GM21526 (cell line): ENCODE measurements at regions not wholly inside any gene's neighbourhood (a gene's known extent, or its start where the extent isn't known, plus 50 kb on each side); places are given as distances from the start of the nearest gene placed in this dataset.
"Not testable (repeated sequence)": the region's sequence is repeated elsewhere in the genome, so short reads cannot be mapped to it uniquely, and the experiment has no call there.

ENCODE experiments used
- ATAC-seq: cut with Tn5 transposase; IDR thresholded peaks from one replicate; pipeline ENCODE4 v1.9.1; 2021; ENCODE audit warnings: moderate library complexity; ENCODE audit not compliant: unreplicated experiment, low FRiP score

- ATAC-seq, result no peak
These were observed 194.4 kb downstream of the BTBD3 start for GRCh38 chr20:12112089-12112474.

- ATAC-seq, result no peak
These were observed 195.0 kb downstream of the BTBD3 start for GRCh38 chr20:12112665-12113064.

DNA sequence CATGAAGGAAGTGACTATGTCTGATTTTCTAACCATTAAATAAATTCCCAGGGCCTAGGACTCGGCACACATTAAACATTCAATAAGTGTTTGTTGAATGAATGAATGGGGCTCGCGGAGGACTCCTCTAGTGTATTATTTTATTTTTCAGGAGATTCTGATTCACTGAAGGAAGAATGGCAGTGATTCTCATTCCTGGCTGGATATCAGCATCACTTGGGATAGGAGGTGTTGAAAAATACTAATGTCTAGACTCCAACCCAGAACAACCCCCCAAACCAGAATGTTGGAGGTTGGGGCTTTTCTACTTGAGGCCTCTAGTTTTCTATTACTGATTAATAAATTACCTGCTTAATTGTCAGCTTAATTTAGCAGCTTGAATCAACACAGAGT is 195.4 kb downstream of the BTBD3 start:
- ATAC-seq, result no peak

- no peak for ATAC-seq
These were observed 196.0 kb downstream of the BTBD3 start for GRCh38 chr20:12113468-12114371.

DNA sequence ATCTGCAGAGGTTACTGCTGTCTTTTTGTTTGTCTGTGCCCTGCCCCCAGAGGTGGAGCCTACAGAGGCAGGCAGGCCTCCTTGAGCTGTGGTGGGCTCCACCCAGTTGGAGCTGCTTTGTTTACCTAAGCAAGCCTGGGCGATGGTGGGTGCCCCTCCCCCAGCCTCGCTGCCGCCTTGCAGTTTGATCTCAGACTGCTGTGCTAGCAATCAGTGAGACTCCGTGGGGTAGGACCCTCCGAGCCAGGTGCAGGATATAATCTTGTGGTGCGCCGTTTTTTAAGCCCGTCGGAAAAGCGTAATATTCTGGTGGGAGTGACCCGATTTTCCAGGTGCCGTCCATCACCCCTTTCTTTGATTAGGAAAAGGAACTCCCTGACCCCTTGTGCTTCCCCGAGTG is 211.4 kb downstream of the BTBD3 start:
- not testable (repeated sequence) for ATAC-seq

DNA sequence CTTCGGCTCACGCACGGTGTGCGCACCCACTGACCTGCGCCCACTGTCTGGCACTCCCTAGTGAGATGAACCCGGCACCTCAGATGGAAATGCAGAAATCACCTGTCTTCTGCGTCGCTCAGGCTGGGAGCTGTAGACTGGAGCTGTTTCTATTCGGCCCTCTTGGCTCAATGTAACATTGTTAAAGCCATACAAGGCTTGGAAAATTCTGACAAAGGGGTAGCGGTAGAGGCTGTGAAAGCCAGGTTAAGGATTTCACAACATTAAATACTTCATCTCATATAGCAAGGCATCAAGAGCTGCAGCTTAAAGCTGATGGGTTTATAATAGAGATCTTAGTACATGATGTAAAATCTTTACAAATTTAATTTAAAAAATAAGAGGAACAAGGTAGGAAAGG is 211.8 kb downstream of the BTBD3 start:
- ATAC-seq, result not testable (repeated sequence)

GRCh38 chr20:12130781-12131180 is 213.1 kb downstream of the BTBD3 start:
- no peak for ATAC-seq

DNA sequence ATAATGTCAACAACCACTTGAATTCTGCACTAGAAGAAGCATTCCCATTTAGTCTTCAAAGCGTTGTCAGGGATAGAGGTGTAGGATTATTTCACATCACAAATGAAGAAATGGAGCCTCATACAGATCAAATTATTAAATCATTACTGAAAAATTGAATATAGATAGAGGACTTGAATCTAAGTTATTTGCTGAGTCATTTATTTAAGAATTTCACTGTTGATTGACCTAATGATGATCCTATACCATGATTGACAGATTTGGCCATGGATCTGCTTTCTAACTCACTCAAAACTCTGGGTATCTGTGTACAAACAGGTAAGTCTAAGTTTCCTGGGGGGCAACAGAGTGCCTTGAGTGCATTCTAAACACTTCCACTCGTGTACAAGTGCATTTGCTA is 215.9 kb downstream of the BTBD3 start:
- no peak for ATAC-seq

- ATAC-seq, result not testable (repeated sequence)
These were observed 228.3 kb downstream of the BTBD3 start for GRCh38 chr20:12145951-12146350.

- ATAC-seq, result no peak
These were observed 235.3 kb downstream of the BTBD3 start for GRCh38 chr20:12152996-12153395.

DNA sequence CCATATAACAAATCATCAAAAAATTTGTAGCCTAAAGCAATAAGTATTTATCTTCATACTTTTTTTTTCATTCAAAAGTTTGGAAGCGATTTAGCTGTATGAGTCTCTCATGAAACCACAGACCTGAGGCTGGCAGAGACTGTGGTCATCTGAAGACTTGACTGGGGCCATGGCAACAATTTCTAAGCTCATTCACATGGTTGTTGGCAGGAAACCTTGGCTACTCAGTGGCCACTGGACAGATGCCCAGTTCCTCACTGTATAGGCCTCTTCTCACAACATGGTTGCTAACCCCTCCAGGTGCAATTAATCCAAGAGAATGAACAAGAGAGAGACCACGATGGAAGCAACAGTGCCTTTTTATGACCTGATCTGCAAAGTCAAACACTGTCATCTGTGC is 235.9 kb downstream of the BTBD3 start:
- ATAC-seq, result no peak

- ATAC-seq, result no peak
These were observed 238.6 kb downstream of the BTBD3 start for GRCh38 chr20:12156252-12156651.

DNA sequence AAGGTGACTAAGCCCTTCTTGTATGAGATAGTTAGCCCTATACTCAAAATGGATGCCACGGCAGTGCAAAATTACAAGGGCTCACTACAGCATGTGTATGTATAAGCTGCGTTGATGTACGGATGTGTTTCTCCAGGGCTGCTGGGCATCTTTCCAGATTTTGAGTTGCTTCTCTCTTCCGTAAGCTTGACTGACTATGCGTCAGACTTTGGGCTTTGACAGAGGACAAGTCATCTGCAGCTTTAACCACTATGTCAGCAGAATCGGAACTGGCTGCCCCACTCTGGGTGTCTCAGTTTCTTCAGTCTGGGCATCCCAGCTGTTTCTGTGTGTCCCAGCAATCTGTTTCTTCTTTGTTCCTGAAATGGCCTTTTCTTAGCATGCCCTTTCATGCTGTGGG is 241.6 kb downstream of the BTBD3 start:
- no peak for ATAC-seq

DNA sequence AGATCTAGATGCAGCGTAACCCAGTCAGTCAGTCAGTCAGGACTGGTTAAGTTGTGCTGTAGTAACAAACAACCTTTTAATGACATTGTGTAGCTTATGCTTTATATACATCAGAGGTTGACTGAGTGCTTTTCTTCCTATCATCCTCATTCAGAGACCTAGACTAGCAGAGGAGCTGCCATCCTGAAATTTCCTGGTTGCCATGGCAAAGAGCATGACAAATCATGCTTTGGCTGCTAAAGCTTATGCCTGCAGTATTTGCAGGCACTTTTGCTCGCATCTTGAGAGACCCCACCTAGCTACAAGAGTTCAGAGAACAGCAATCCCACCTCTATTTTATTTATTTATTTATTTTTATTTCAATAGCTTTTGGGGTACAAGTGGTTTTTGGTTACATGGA is 244.0 kb downstream of the BTBD3 start:
- no peak for ATAC-seq

DNA sequence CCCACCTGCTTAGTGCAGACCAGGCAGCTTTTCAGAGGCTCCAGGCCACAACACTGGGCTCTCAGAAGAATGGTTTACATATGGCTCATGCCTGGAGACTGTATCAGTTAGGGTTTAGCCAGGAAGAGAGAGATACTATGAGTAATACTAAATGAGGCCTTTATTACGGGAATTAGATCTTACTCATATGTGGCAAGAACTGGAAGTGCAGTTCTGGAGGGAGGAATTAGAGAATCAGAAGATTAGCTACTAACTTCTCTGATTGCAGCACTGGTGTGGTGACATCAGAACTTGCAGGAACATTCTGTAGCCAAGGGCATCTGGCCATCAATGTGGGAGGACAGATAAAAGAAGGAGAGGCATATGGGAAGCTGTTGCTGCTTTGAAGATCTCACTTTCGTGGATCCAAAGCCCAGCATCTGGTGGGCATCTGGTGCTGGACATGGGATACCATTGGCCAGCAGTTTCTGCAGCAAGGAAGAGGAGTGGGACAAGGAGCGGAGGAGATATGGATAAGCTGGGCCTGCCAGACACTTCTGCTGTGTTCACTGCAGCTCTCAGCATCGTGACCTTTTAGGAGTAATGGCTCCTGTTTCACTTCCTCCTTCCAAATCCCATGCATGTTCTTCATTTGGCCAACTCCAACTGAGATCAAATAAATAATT is 248.5 kb downstream of the BTBD3 start:
- no peak for ATAC-seq

DNA sequence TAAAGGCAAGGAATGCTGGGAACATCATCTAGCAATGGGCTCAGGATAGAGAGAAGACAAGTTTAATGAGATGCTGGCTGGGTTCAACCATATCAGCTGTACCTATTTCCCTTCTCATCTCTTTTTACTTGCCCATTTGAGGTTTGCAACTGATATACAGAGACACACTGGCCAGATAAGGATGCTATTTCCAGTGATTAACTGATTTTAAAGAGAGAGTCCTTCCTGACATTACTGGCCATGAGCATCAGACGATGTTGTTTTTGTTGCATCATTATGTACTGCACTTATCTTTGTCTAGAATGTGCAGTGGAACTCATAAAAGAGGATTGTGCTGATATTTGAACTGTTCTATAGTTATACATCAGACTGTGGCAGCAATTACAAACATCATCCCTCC is 252.7 kb downstream of the BTBD3 start:
- no peak for ATAC-seq

- ATAC-seq, result no peak
These were observed 254.3 kb downstream of the BTBD3 start for GRCh38 chr20:12171923-12172524.

- ATAC-seq, result no peak
These were observed 255.8 kb downstream of the BTBD3 start for GRCh38 chr20:12173347-12174012.

DNA sequence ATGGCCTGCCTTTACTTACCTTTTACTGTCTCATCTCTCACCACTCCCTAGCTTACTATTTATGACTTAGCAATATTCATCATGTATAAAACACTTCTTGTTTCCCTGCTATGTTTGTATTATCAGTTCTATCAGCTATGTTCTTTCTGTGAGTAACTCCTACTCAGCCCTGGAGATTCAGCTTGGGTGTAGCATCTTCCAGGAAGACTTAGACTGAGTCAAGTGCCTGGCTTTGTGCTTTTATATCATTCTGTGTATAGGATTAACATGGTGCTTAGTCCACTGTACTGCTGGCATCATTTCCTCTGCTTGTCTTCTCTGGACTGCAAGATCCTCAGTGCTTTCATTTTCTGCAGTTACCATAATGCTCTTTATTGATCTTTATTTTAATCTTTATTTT is 257.8 kb downstream of the BTBD3 start:
- no peak for ATAC-seq

GRCh38 chr20:12177657-12178293 is 260.1 kb downstream of the BTBD3 start:
- no peak for ATAC-seq

DNA sequence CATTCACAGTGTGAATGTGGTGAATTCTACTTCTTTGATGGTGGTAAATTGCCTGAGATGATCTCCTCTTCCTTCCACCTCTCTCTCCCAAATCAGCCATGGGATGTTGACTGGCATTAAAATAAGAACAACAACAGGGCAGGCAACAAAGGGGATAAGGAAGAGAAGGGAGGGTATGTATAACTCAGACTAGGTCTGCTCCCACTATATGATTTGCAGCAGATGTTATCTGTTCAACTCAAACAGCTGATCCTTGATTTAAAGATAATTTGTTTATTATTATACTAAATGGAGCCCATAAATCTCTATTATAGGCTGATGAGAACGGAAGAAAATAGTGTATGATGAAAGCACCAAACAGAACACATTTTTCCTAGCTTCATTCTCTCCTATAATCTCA is 262.0 kb downstream of the BTBD3 start:
- no peak for ATAC-seq
